NOMO-1 treated with DMSO at 0.1 percent for 48 hours (cell line): ENCODE measurements at regions not wholly inside any gene's neighbourhood (a gene's known extent, or its start where the extent isn't known, plus 50 kb on each side); places are given as distances from the start of the nearest gene placed in this dataset.
A peak's percentile ranks its signal among the peaks of the same experiment; 100 is the strongest.
"Not testable (repeated sequence)": the region's sequence is repeated elsewhere in the genome, so short reads cannot be mapped to it uniquely, and the experiment has no call there.

Source experiments
- DNase-seq: peaks from one replicate; lab custom pipeline; 2025; ENCODE audit not compliant: unreplicated experiment; lab: John Stamatoyannopoulos, UW

DNA sequence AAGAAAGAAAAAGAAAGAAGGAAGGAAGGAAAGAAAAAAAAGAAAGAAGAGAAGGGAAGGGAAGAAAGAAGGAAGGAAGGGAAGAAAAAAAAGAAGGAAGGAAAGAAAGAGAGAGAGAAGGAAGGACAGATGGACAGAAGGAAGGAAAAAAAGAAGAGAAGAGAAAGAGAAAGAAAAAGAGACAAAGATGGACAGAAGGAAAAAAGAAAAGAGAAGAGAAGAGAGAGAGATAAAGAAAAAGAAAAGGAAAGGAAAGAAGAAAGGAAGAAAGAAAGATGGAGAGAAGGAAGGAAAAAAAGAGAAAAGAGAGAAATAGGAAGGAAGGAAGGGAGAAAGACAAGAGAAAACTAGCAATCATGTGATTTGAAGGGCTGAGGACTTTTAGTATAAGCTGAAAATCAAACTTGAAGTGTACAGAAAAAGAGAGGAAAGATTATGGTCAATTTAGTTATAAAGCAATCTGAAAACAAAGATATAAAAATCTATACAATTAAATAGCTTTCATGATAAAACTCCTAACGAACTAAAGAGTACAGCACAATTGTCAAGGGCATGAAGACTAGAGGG is 115.3 kb downstream of the LTN1 start:
- no peak for DNase-seq

DNA sequence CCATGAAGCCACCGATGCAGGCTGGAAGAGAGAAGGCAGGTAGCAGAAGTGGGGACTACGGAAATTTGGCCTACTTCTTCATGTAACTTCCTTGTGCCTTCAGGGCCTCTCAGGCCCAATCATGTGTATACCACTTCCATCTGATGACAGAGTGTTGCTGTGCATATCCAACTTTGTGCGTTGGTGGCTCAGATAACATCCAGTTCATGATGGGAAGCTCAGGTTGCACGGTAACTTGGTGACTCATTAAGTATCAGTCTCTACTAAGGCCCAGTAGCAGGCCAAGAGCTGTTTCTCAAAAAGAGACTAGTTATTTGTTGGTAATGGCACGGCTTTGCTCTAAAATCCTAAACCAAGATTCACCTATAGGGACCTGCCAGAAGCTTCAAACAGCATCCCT is 117.6 kb downstream of the LTN1 start:
- no peak for DNase-seq

DNA sequence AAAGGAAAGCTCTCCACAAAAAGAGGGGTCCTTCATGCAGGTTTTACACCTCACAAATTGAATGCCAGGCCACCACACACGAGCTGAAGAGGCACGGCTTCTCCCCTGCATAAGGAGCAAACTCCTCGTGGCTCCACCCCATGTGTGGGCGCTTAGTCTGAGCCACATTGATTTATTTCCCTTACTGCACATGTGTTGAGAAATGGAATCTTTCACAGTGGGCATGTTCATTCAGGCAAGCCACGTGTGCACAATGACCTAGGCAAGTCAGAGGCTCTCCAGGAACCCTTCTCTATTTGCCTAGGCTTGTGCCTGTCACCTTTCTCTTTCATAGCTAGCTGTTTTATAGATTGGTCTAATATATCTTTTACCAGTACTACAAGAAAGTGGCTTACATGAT is 120.5 kb downstream of the LTN1 start:
- DNase-seq: no peak

DNA sequence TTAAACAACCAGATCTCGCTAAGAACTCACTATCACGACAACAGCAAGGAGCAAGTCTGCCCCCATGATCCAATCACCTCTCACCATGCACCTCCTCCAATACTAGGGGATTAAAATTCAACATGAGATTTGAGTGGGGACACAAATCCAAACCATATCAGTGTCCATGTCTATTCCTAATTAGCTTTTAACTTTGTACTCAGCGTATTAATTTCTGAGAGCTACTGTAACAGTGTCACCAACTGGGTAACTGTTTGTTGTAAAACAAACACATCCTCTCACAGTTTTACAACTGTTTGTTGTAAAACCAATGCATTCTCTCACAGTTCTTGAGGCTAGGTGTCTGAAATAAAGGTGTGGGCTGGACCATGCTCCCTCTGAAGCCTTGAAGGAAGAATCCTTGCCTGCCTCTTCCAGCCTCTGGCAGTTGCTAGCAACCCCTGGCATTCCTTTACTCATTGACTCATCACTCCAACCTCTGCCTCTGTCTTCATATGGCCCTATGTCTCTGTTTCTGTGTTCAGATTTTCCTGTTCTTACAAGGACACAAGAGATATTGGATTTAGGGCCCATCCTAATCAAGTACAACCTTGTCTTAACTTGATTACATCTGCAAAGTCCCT is 121.2 kb downstream of the LTN1 start:
- DNase-seq: no peak

DNA sequence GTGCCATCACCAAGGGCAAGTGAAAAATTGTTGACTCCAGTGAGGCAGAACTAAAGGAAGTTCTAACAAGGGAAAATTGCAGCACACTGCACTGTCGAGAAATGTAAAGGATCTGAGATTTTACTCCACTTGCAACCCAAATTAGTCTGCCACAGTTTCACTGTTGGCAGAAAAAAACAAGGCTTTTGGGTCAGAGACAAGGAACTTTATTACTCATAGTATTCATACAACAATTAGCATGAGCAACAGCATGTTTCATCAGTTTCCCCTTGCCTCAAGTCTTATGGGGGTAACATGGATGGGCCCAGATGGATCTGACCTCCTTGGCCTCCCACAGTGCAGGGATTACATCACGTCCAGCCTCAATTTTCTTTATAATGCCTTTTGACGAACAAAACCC is 125.3 kb downstream of the LTN1 start:
- no peak for DNase-seq

DNA sequence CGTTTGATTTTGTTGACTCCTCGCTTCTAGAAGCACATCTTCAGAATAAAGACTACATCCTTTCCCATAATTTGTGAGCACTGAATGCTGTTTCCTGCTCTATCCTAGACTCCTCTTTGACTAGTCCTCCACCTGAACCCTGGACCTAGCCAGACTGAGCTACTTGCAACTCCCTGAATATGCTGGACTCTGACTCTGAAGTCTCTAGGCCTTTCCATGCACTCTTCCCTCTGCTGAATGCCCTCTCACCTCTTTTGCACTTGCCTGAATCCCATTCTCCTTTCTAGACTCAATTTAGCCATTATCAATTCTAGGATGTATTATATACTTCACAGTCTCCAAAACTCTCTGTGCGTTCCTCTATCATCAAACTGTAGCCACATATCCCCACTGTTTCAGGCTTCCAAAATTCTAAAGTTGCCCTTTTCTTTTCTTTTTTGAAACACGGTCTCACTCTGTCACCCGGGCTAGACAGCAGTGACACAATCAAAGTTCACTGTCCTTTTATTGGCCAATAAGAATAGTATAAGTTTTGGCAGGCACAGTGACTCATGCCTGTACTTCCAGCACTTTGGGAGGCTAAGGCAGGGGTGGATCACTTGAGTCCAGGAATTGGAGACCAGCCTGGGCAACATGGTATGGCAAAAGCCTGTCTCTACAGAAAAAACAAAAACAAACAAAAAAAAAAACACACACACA is 127.0 kb downstream of the LTN1 start:
- no peak for DNase-seq

DNA sequence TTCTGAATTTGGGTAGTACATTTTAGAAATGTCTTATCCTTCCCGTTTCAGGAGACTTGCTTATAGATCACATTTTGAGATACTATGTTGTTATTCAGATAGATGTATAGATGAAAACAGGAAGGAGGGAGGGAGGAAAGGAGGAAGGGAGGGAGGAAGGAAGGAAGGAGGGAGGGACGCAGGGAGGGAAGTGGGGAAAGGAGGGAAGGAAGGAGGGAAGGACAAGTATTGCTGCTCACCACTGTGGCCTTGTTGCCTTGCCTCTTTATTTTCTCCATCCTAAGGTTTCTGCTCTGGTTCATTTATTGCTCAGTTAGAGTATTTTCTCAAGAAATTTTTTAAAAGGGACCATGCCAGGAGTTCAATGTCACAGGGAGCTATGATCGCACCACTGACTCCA is 134.3 kb downstream of the LTN1 start:
- DNase-seq: no peak

DNA sequence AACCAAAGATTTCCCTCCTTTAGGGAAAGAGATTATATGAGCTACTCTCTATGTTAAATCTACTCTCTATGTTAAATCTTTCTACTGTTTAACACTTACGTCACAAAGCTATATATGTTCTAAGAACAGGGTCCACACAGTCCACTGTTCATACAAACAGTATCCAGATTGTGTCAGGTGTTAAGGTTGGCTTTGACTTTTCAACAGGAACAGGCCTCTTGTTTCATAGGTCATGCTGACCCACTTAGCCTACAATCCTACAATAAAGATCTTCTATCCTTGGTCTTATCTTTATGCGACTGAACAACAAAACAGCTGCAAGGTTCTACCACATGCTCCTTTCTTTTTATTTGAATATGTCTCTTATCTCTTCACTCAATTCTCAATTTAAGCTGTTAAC is 134.9 kb downstream of the LTN1 start:
- no peak for DNase-seq

DNA sequence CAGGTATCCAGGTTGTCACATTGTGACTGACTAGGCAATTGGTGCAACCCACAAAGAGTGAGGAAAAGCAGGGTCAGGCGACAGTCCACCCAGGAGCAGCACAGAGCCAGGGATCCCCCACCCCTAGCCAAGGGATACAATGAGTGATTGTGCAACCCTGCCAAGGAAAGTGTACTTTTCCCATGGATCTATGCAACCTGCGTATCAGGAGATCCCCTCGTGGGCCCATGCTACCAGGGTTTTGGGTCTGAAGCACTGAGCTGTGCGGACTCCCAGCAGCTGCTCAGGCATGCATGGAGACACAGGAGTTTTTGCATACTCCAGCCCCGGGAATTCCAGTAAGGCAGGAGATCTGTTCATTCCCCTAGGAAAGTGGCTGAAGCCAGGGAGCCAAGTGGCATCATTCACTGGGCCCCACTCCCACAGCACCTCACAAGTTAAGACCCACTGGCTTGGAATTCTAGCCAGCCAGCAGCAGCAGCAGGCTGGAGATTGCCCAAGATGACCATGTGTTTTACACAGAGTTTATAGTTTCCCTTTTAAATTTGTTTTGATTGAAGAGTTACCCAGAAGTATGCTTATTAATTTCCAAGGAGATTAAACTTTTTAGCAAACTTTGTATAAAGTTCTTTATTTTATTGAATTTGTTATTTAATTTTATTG is 136.0 kb downstream of the LTN1 start:
- DNase-seq: no peak

DNA sequence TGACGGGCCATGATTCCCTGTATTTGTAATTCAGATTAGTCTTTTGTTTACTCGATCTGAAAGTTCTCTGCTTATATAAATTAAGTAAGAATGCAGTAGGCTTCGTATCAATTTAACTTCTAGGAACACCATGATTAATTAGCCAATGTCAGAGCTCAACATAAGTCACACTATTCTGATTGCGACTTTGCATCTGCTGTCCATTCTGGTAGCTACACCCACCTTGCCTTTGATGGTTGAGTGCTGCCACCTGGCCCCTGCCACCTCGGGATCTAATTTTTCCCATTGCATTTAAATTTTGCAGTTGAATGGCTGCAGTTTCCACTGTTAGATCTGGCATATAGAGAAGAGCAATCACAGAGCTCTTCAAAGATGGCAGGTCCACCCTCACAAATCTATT is 140.0 kb downstream of the LTN1 start:
- no peak for DNase-seq

DNA sequence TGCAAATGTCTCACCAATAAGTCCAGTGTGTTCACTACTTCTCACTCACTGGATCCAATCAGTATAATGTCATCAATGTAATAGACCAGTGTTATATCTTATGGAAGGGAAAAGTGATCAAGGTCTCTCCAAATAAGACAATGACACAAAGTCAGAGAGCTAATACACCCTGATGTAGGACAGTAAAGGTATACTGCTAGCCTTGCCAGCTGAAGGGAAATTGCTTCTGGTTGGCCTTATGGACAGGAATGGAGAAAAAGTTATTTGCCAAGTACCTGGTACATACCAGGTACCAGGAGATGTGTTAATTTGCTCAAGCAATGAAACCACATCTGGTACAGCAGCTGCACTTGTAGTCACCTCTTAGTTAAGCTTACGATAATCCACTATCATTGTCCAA is 141.0 kb downstream of the LTN1 start:
- DNase-seq: no peak

DNA sequence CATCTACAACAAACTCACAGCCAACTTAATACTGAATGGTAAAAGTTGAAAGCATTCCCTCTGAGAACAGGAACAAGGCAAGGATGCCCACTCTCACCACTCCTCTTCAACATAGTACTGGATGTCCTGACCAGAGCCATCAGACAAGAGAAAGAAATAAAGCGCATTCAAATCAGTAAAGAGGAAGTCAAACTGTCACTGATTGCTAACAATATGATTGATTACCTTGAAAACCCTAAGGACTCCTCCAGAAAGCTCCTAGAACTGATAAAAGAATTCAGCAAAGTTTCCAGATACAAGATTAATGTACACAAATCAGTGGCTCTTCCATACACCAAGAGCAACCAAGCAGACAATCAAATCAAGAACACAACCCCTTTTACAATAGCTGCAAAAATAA is 153.4 kb downstream of the LTN1 start:
- not testable (repeated sequence) for DNase-seq

DNA sequence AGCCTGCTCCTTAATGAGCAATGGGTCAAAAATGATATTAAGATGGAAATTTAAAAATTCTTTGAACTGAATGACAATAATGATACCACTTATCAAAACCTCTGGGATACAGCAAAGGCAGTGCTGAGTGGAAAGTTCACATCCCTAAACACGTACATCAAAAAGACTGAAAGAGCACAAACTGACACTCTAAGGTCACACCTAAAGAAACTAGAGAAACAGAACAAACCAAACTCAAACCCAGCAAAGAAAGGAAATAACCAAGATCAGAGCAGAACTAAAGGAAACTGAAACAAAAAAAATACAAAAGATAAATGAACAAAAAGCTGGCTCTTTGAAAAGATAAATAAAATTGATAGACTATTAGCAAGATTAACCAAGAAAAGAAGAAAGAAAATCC is 155.3 kb downstream of the LTN1 start:
- DNase-seq: not testable (repeated sequence)

DNA sequence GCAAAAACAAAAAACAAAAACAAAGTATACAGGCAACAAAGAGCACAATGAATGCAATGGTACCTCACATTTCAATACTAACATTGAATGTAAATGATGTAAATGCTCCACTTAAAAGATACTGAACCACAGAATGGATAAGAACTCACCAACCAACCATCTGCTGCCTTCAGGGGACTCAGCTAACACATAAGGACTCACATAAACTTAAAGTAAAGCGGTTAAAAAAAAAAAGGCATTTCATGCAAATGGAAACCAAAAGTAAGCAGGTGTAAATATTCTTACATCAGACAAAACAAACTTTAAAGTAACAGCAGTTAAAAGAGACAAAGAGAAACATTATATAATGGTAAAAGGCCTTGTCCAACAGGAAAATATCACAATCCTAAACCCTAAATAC is 156.1 kb downstream of the LTN1 start:
- DNase-seq: not testable (repeated sequence)

DNA sequence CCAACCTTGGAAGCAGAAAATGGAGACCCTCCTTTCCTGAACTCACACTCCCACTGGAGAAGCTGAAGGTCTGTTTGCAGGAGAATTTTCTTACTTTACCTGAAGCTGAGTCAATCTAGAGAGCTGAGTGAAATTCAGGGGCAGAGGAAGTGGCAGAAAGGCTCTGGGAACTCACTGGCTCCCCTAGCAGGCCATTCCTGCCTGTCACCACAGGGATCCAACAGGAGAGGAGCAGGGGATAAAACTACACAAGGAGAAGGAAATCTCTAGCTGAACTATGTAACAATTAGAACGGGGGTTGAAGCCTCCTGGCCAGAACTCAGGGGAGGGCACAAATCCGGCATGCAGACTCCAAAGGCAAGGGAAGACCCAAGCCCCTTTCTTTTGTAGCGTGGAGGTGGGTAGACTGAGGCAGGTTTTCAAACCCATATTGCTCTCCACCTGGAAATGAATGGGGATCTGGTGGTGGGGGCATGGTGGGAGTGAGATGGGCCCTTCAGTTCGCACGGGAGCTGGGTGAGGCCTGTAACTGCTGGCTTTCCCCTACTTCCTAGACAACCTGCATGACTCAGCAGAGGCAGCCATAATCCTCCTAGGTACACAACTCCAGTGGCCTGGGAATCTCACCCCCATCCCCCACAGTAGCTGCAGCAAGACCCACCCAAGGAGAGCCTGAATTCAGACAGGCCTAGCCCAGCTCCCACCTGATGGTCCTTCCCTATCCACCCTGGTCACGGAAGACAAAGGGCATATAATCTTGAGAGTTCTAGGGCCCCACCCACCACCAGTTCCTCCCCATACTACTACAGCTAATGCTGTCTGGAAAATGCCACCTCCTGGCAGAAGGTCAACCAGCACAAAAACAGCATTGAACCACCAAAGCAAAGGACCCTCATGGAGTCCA is 158.1 kb downstream of the LTN1 start:
- DNase-seq: no peak

DNA sequence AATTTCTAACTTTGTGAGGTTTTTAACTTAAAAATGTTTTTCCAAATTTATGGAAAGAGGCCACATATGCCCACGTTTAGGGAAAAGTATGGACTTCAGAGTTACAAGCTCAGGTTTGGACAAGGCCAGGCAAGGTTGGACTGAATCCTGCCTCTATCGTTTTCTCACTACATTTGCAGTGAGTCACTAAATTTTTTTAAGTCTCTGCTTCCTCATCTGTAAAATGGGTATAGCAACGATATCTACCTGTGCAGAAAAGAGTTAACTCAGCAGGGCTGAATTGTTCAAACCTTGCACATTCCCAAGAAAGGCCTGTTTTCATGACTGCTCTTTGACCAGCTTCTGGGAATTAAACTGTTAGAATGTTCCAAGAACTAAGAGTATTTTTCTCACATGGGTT is 159.1 kb downstream of the LTN1 start:
- DNase-seq: no peak

DNA sequence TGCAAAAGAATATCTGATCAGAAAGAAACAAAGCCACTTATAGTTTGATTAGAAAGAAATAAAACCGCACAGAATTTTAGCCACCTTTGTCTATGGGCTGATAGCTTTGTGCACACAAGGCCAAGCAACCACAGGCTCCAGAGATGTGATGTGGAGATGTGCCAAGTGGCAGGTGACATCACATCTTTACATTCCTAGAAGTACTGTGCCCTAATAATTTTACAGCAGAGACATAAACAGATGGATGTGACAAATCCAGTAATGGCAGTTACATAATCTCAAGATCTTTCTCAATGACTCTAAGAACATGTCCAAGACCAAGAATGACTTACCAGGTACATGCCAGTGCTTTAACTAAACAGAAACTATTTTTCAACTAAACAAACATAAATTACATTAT is 159.5 kb downstream of the LTN1 start:
- peak; percentile 4 for DNase-seq

DNA sequence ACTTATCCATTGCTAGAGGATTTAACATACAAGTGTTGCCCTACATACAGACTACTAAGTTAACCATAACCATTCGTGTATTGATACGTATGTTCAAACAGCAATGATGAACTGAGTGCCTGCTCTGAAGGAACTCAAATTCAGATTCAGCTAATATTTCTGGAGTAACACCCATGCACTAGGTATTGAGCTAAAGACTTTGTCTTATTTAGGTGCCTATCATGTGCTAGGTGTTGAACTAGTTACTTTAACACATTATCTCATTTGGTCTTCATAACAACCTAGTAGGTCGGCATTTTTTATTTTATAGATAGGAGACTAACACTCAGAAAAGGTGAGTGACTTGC is 160.0 kb downstream of the LTN1 start:
- DNase-seq: no peak

DNA sequence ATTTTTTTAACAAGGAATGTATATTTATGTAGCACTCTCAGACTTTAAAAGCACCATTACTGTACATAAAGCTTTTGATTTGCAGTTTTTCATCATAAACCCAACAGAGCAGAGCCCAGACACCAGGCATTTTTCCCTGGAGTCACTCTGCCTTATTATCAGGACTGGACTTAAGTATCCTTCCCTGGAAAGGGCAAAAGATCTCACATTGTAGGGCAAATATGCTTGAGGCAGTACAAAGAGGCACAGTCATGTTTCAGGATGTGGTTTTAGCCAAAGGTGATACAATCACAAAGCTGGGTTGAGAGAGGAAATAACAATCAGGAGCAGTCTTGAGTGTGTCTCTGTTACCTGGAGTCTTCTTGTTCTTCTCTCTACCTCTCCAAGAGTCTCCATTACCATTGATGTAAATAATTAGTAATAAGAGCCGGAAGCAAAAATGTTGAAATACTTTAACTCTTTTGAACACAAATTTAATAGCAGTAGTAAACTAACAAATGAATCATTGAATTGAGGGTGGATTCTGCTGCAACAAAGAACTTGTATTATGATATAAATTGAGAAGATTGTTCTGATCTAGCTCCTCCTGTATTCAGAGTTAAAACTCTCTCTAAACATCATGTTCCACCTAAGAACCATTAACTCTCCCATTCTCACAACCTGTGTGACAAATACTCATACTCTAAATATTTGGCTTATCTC is 160.5 kb downstream of the LTN1 start:
- DNase-seq: peak; percentile 7

DNA sequence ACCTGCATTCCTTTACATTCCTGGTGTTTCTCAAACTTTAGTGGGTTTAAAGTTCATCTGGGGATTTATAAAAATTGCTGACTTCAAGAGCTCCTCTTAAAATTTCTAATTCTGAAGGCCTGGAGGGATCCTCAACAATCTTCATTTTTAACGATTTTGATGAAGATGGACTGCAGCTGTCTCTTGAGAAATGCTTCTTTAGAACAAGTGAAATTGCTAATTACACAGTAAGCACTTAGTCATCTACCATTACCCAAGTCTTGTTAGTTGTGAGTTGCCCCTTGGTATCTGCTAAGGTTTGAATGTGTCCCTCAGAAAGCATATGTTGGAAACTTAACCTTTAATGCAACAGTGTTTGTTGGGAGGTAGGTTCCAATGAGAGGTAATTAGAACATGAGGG is 163.7 kb downstream of the LTN1 start:
- DNase-seq: peak; percentile 45

DNA sequence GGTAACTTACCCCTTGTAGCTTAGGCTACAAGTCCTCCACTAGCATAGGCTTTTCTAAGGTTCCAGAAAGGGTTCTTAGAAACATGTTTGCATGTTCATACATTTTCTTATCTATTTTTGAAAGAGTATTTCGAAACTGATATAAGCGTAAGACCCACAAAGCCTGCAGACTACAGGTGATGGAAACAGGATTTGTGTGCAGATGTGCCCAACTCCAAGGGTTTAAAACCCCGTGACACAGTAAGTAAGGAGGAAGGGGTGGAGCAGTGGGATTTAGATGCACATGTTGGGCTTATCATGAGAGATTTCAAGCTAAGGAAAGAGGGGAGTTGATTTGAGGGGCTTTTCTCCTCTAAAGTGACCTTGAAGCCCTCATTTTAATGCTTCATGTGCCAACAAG is 164.7 kb downstream of the LTN1 start:
- DNase-seq: no peak
